GM12891 (cell line): ENCODE measurements at regions not wholly inside any gene's neighbourhood (a gene's known extent, or its start where the extent isn't known, plus 50 kb on each side); places are given as distances from the start of the nearest gene placed in this dataset.

Experiments used
- PAX5 ChIP-seq: IDR thresholded peaks from 2 replicates; pipeline ENCODE4 v1.6.1; 2011; ENCODE audit warnings: low read length, moderate library complexity, mild to moderate bottlenecking; ENCODE audit not compliant: insufficient read depth, severe bottlenecking
- POLR2A ChIP-seq: IDR thresholded peaks from 2 replicates; pipeline ENCODE4 v1.6.1; 2011; ENCODE audit warnings: low read depth, low read length, control low read depth
- POLR2AphosphoS5 ChIP-seq: IDR thresholded peaks from 2 replicates; pipeline ENCODE4 v1.6.1; 2011; ENCODE audit warnings: low read depth, low read length, control low read depth
- POU2F2 ChIP-seq: IDR thresholded peaks from 2 replicates; pipeline ENCODE4 v1.6.1; 2011; ENCODE audit warnings: low read depth, mild to moderate bottlenecking, control low read depth, low read length, moderate library complexity
- TAF1 ChIP-seq: IDR thresholded peaks from 2 replicates; pipeline ENCODE4 v1.6.1; 2011; ENCODE audit warnings: low read depth, low read length, control low read depth

GRCh38 chr22:22983816-22984215 lies 86.5 kb upstream of the GNAZ start:
- TF ChIP-seq POLR2A: no peak
- TF ChIP-seq PAX5: no peak
- no peak for TF ChIP-seq POLR2AphosphoS5
- TF ChIP-seq POU2F2: no peak
- no peak for TF ChIP-seq TAF1
